Activated T-cell treated with anti-CD3 and anti-CD28 coated beads, Interleukin-2, amount 50 U/mL, for 4 hours (primary cell): ENCODE measurements at regions not wholly inside any gene's neighbourhood (a gene's known extent, or its start where the extent isn't known, plus 50 kb on each side); places are given as distances from the start of the nearest gene placed in this dataset.
"Not testable (repeated sequence)": the region's sequence is repeated elsewhere in the genome, so short reads cannot be mapped to it uniquely, and the experiment has no call there.

ENCODE experiments used
- ATAC-seq, 2 donors: fragments of 200-7000 bp; cut with Tn5 transposase; one replicate each; pipeline ENCODE4 v1.10.0; 2021
- DNase-seq: peaks from one replicate; pipeline ENCODE4 v3.0.0-alpha.2; 2020
- H3K27me3 Mint-ChIP-seq: one replicate; pipeline ENCODE4 v1.8.0; 2021; ENCODE audit warnings: low read depth, mixed read lengths
- H3K36me3 Mint-ChIP-seq: one replicate; pipeline ENCODE4 v1.8.0; 2022; ENCODE audit warnings: mixed read lengths; ENCODE audit not compliant: insufficient read depth
- H3K4me1 Mint-ChIP-seq: one replicate; pipeline ENCODE4 v1.8.0; 2021; ENCODE audit warnings: low read depth, mixed read lengths
- H3K4me3 Mint-ChIP-seq: one replicate; pipeline ENCODE4 v1.8.0; 2021; ENCODE audit warnings: mild to moderate bottlenecking, moderate library complexity, mixed read lengths
- H3K9me3 Mint-ChIP-seq: one replicate; pipeline ENCODE4 v1.8.0; 2021; ENCODE audit warnings: mixed read lengths

DNA sequence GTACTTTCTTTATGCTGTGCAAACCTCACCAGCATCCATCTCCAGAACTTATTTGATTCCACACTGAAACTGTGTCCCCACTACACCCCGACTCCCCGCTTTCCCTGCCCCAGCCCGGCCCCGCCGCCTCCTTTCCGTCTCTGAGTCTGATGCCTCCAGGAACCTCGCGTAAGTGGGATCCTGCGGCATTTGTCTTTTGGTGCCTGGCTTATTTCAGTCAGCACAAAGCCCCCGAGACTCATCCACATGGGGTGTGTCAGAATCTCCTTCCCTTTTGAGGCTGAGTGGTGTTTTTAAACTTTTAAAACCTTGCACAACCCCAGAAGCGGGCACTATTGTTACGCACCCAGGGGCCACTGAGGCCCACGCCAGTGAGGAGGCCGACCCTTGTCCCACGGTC, 214.4 kb downstream of the BANP start:
- peaks cover 24% of the 10 kb centered on the region for H3K27me3 Mint-ChIP-seq
- H3K9me3 Mint-ChIP-seq, H3K4me3 Mint-ChIP-seq, DNase-seq, ATAC-seq, H3K36me3 Mint-ChIP-seq, H3K4me1 Mint-ChIP-seq: not testable (repeated sequence)

DNA sequence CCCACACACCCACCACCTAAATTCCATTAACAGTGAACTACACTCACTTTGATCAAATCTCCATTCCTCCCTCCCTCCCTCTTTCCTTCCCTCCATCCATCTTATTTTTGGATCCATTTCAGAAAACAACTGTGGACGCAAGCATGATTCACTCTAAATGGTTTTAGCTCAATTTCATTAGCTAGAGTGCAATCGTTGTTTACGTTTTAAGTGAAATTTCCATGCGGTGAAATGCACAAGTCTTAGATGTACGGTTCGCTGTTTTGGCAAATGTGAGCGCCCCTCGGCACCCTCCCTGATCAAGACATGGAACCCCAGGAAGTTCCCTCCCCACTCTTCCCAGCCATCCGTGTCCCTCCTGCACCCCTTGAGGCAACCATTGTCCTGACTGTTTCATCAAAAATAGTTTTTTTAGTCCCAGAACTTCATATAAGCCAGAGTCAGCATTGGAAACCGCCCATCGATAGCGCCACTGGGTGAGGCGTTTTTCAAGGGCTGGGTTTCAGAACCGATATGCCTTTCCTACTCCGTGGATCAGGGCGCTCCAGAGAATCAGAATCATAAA, 215.1 kb downstream of the BANP start:
- not testable (repeated sequence) for H3K4me1 Mint-ChIP-seq, DNase-seq, H3K9me3 Mint-ChIP-seq, H3K4me3 Mint-ChIP-seq, ATAC-seq, H3K36me3 Mint-ChIP-seq
- peaks cover 24% of the 10 kb centered on the region for H3K27me3 Mint-ChIP-seq

DNA sequence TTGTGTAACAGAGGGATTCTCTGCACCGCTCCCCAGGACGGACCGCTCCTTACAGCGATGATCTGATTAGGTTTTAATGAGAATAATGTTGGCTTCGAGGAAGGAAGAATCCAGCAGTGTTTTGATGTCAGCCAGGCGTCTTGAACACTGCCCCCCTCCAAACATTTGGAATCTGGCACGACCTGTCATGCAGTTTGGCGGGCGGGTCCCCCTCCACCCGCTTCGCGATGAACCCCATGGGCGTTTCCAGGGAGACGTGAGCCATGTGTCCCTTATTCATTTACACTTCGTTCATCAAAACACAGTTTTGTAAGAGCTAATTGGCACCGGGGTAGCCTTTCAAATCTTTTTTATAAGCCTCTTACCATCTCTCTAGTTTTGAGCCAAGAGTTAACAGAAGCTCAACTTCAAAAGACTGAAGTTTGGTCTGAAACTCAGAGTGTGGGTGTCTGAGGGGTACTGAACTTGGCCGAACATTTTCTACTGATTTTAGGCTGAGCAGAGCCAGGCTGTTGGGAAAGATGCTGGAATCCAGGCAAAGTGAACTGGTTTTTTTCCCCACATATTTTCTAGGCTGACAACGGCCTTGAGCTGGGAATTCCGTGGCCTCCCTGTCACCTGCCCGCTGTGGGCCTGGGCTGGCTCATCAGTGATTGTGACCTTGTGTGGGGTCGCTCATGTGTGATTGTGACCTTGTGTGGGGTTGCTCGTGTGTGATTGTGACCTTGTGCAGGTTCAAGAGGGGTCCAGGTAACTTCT, 214.8 kb upstream of the ZNF469 start:
- H3K9me3 Mint-ChIP-seq, H3K4me1 Mint-ChIP-seq, ATAC-seq, H3K36me3 Mint-ChIP-seq, DNase-seq, H3K4me3 Mint-ChIP-seq: not testable (repeated sequence)
- peaks cover 33% of the 10 kb centered on the region for H3K27me3 Mint-ChIP-seq

DNA sequence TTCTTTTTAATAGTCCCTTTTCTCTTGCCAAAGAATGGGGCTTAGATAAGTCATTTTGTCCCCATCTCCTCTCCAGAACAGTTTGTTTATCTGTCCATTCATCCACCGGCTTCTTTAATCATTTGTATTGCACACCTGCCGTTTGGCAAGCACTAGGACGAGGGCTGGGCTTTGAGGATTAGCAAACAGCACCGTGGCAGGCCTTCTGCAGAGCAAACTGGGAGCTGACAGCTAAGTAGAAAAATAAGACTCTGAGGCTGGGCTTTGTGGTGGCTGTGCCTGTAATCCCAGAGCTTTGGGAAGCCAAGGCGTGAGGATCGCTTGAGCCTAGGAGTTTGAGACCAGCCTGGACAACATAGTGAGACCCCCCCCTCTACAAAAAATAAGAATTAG, 214.2 kb upstream of the ZNF469 start:
- H3K27me3 Mint-ChIP-seq, result peaks cover 34% of the 10 kb centered on the region

DNA sequence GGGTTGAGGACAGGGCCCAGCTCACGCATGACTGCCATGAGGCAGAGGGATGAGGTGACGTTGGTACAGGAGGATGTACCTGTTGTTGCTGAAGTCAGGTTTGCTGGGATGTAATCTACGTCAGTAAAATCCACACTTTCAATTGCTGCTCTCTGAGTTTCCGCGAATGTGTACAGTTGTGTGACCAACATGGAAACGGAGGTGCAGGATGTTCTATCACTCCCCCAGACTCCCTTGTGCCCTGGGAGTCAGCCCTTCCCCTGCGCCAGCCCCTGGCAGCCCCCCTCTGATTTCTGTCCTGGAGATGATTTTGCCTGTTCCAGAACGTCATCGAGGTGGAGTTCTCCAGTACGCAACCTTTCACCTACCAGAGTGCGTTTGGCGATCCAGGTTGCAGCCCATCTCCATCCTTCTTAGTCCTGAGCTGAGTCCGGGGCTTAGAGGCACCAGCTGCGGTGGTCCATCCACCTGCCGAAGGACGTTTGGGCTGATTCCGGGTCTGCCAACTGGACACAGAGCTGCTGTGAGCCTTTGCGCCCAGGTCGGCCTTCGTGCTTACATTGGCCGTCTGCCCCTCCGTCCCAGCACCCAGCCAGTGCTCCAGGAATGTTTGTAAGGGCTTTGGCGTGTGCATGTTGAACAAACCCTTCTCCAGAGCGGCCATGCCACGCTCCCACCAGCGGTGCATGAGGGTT, 213.5 kb upstream of the ZNF469 start:
- ATAC-seq, H3K4me1 Mint-ChIP-seq, H3K9me3 Mint-ChIP-seq, H3K4me3 Mint-ChIP-seq, H3K36me3 Mint-ChIP-seq, DNase-seq: not testable (repeated sequence)
- peaks cover 32% of the 10 kb centered on the region for H3K27me3 Mint-ChIP-seq

More for the DNA sequence above, 214.2 kb upstream of the ZNF469 start:
- not testable (repeated sequence) for DNase-seq, H3K4me1 Mint-ChIP-seq, H3K9me3 Mint-ChIP-seq, ATAC-seq, H3K4me3 Mint-ChIP-seq, H3K36me3 Mint-ChIP-seq

DNA sequence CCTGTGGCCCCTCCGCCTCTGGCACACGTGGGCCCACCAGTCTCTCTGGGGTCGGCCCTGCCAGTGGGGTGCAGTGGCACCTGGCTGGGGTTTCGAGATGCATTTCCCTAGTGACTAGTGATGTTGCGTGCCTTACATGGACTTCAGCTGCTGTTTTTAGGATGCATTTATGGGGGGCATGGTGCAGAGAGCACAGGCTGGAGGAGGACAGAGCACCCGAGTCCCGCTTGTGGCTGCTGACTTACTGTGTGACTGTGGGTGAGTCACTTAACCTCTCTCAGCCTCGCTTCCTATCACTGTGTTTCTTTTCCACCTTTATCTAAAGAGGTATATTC, 213.0 kb upstream of the ZNF469 start:
- not testable (repeated sequence) for DNase-seq, H3K9me3 Mint-ChIP-seq, H3K4me1 Mint-ChIP-seq, ATAC-seq, H3K36me3 Mint-ChIP-seq, H3K4me3 Mint-ChIP-seq
- H3K27me3 Mint-ChIP-seq, result peaks cover 32% of the 10 kb centered on the region

DNA sequence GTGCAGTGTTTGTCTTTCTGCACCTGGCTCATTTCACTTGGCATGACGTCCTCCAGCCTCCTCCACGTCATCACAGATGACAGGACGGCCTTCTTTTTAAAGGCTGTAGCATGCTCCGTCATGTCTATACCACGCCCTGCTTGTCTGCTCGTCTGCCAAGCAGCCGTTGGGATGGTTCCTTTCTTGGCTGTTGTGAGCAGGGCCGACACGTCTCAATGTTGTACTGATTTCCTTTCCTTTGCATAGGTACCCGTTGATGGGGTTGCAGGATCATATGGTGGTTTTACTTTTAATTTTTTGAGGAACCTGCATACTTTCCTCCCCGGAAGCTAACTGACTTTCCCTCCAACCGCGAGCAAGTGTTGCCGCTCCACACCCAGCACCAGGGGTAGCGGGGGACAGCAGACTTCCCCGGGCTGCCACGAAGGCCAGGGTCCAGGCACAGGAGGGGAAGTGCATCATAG, 212.2 kb upstream of the ZNF469 start:
- DNase-seq (no peak), ATAC-seq (no peak)
- Mint-ChIP-seq H3K4me1 (peaks cover 6% of the 10 kb centered on the region), H3K4me3 (no peak overlapping the region), H3K36me3 (no peaks in the 10 kb centered on the region), H3K27me3 (peaks cover 32% of the 10 kb centered on the region), H3K9me3 (peaks cover 6% of the 10 kb centered on the region)

DNA sequence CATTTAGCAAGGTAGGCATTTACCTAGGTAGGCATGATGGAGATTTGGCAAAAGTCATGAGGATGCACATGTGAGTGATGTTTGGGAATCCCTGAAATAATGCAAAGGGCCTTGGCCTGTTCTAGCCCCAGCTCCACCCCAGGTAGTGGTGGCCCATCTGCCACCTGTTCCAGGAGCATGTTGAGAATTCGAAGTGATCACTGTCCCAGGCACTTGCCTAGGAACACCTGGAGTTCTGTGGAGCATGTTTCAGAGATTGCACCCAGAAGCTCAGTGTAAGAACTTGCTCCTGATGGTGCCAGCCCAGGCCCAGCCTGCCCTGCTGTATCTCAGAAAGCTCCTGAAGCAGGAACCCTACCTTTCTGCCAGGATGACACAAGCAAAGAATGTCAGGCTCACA, 211.6 kb upstream of the ZNF469 start:
- not testable (repeated sequence) for H3K4me3 Mint-ChIP-seq, DNase-seq, ATAC-seq, H3K9me3 Mint-ChIP-seq, H3K4me1 Mint-ChIP-seq, H3K36me3 Mint-ChIP-seq
- H3K27me3 Mint-ChIP-seq, result peaks cover 32% of the 10 kb centered on the region

DNA sequence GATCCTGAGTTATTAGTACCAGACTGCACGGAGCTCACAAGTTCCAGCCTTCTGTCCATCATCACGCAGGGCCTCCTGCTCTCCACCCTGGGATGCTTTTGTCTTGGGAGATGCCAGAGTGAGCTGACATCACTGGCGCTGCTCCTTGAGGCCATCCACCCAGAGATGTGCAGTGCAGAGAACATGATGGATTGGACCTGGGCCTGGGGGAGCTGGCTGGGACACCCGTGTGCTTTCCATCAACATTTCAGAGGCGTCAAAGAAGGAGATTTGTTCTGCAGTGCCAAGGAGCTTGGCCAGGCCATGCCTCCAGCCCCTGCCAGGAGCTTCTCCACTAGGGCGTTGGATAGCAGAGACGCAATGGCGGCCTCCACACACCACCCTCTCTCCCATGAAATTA, 206.6 kb upstream of the ZNF469 start:
- H3K36me3 Mint-ChIP-seq, DNase-seq, H3K9me3 Mint-ChIP-seq, ATAC-seq, H3K4me1 Mint-ChIP-seq, H3K4me3 Mint-ChIP-seq: not testable (repeated sequence)
- peaks cover 16% of the 10 kb centered on the region for H3K27me3 Mint-ChIP-seq

DNA sequence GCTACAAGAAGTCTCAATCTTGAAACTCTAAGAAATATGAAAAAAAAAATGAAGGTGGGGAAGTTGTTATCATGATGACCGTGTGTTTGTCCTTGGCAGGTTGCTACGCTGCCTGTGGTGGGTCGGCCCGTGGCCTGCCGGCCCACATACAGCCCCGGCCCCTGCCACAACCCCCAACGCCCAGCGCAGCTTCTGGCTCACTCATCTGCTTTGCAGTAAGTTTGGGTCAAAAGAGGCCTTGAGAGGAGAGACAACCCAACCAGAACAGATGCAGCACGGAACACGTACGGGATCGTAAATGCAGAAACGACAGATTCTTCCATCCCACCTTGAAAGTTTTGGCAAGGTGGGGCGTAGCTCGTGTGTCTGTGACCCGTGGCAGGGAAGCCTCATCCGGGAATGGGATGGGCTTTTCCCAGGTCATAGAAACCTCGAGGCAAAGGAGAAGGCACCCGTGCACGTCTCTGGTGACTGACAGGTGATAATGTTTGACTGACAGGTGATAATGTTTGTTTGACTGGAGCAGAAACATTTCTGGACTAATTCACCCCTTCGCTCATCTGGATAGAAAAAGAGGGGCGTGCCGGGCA, 206.1 kb upstream of the ZNF469 start:
- peaks cover 13% of the 10 kb centered on the region for H3K27me3 Mint-ChIP-seq
- not testable (repeated sequence) for H3K36me3 Mint-ChIP-seq, DNase-seq, ATAC-seq, H3K4me1 Mint-ChIP-seq, H3K9me3 Mint-ChIP-seq, H3K4me3 Mint-ChIP-seq

DNA sequence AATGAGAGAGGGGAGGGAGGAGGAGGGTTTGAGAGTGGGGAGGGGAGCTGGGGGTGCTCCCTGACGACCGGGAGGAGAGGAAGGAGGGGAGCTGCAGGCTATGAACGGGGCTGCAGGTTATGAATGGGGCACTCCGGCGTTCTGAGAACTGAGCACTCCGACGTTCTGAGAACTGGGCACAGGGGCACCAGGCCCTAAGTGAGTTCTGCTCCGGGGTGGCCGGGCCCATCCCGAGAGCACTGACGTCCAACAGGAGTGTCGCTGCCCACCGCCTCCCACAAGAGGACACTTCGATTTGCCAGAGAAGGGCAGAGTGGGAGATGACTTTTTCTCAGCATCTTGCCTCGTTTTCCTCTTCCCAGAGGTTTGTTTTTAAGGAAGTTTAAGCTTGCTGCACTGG, 204.5 kb upstream of the ZNF469 start:
- H3K36me3 Mint-ChIP-seq, H3K4me3 Mint-ChIP-seq, H3K27me3 Mint-ChIP-seq, H3K9me3 Mint-ChIP-seq, H3K4me1 Mint-ChIP-seq, DNase-seq, ATAC-seq: not testable (repeated sequence)

DNA sequence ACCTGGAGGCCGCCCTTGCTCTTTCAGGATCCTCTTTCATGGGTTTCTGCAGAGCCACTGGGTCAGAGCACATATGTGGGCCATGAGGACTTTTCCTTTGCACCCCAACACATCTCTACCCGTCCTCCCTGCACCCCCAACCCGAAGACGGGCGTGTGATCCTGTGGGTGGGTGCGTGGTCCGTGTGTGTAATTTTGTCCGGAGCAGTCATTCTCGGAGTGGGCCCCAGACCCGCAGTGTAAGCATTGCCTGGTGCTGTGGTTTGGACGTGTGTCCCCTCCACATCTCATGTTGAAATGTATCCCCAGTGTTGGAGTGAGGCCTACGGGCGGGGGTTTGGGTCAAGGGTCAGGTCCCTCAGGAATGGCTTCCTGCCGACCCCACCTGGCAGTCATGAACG, 203.9 kb upstream of the ZNF469 start:
- not testable (repeated sequence) for H3K27me3 Mint-ChIP-seq, ATAC-seq, DNase-seq, H3K4me1 Mint-ChIP-seq, H3K36me3 Mint-ChIP-seq, H3K9me3 Mint-ChIP-seq, H3K4me3 Mint-ChIP-seq

DNA sequence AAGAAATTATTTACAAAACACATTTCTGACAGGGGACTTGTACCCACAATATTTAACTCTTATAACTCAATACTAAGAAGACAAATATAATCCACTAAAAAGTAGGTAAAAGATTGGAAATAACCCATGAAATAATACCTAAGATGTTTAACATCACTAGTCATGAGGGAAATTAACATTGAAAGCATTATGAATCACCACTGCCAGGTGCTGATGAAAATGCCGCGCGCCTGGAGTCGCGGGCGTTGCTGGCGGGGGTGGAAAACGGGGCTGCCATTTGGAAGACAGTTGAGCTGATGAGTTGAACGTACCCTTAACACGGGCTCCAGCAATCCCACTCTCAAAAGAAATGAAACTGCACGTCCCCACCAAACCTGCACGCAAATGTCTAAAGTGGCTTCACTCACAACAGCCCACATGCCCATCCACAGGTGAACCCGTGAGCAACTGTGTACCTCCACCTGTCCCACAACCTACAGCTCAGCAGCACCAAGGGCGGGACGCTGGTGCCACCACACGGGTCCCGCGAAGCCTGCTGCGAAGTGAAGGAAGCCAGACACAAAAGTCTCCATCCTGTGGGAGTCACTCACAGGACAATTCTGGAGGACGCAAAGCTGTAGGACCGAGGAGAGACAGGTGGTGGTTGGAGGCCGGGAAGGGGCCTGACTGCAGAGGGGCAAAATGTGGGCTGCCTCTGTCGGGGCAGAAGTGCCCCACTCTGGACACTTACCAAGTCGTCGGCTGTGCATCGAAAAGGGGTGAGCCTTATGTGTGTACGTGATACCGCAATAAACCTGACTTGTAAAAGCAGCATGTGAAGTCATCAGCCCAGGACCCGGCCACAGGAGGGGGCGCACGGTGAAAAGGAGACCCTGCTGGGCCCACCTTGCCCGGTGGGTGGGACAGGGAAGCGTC, 199.5 kb upstream of the ZNF469 start:
- H3K9me3 Mint-ChIP-seq, DNase-seq, H3K27me3 Mint-ChIP-seq, H3K4me3 Mint-ChIP-seq, ATAC-seq, H3K4me1 Mint-ChIP-seq, H3K36me3 Mint-ChIP-seq: not testable (repeated sequence)

DNA sequence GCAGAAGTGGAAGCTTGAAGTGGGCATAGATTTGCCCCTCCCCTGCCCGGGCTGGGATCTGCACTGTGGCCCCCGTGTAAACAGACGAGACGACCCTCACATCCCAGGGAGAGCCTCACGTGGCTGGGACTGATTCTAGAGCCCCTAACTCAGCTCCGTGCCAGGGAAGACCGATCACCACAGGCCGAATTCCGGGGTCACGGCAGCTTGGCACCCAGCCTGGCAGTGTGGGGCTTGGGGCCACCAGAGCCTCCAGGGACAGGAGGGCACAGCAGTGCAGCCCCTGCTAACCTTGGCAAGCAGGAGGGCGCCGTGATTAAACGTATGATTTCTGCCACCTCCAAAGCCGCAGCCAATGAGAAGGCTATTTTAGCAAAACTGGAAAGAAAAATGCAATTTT, 198.7 kb upstream of the ZNF469 start:
- not testable (repeated sequence) for H3K4me1 Mint-ChIP-seq, ATAC-seq, H3K9me3 Mint-ChIP-seq, DNase-seq, H3K36me3 Mint-ChIP-seq, H3K4me3 Mint-ChIP-seq, H3K27me3 Mint-ChIP-seq
